Smooth muscle cell (in vitro differentiated cells): ENCODE measurements at regions not wholly inside any gene's neighbourhood (a gene's known extent, or its start where the extent isn't known, plus 50 kb on each side); places are given as distances from the start of the nearest gene placed in this dataset.

Experiments
- DNase-seq: peaks from one replicate; lab custom pipeline; 2025; ENCODE audit not compliant: unreplicated experiment; lab: John Stamatoyannopoulos, UW
- H2AFZ ChIP-seq: fragments of 200-600 bp; sonication (generic); 2 replicates; pipeline ENCODE4 v1.6.0; 2016; ENCODE audit warnings: antibody characterized with exemption, low read depth, mild to moderate bottlenecking
- H3F3A ChIP-seq: fragments of 200-600 bp; sonication (generic); 2 replicates; pipeline ENCODE4 v1.6.0; 2017; ENCODE audit warnings: antibody characterized with exemption, low read depth
- H3K27ac ChIP-seq: fragments of 200-600 bp; sonication (generic); 2 replicates; pipeline ENCODE4 v1.5.1; 2016; ENCODE audit warnings: low read depth, mild to moderate bottlenecking
- H3K27me3 ChIP-seq: fragments of 200-600 bp; sonication (generic); 2 replicates; pipeline ENCODE4 v1.6.1; 2016; ENCODE audit warnings: low read depth, mild to moderate bottlenecking
- H3K36me3 ChIP-seq: fragments of 200-600 bp; sonication (generic); 2 replicates; pipeline ENCODE4 v1.5.1; 2016; ENCODE audit warnings: low read depth
- H3K4me1 ChIP-seq: fragments of 200-600 bp; sonication (generic); 2 replicates; pipeline ENCODE4 v1.5.1; 2016; ENCODE audit warnings: low read depth
- H3K4me2 ChIP-seq: fragments of 200-600 bp; sonication (generic); 2 replicates; pipeline ENCODE4 v1.6.0; 2016; ENCODE audit warnings: mild to moderate bottlenecking
- H3K4me3 ChIP-seq: fragments of 200-600 bp; sonication (generic); 2 replicates; pipeline ENCODE4 v1.5.1; 2016; ENCODE audit warnings: mild to moderate bottlenecking
- H3K79me2 ChIP-seq: fragments of 200-600 bp; sonication (generic); 2 replicates; pipeline ENCODE4 v1.6.0; 2016; ENCODE audit warnings: low read depth, mild to moderate bottlenecking
- H3K9ac ChIP-seq: fragments of 200-600 bp; sonication (generic); 2 replicates; pipeline ENCODE4 v1.6.0; 2016; ENCODE audit warnings: low read depth
- H3K9me3 ChIP-seq: fragments of 200-600 bp; sonication (generic); replicated peaks from 2 replicates; pipeline ENCODE4 v1.5.1; 2016; ENCODE audit warnings: low read depth
- H4K20me1 ChIP-seq: fragments of 200-600 bp; sonication (generic); 2 replicates; pipeline ENCODE4 v1.6.0; 2016; ENCODE audit warnings: low read depth
- CTCF ChIP-seq: fragments of 200-600 bp; sonication (generic); IDR thresholded peaks from 2 replicates; pipeline ENCODE4 v1.5.1; 2017; ENCODE audit warnings: borderline replicate concordance, mild to moderate bottlenecking, antibody characterized with exemption; ENCODE audit not compliant: insufficient read depth, poor library complexity, severe bottlenecking
- WGBS: methylation state at CpG from one replicate; pipeline ENCODE4 v1.1.7; 2016; ENCODE audit warnings: low lambda C conversion rate; 5-methylcytosine and 5-hydroxymethylcytosine counted together

- Histone ChIP-seq H4K20me1 (no peaks in the 10 kb centered on the region), H3K4me3 (no peak overlapping the region), H2AFZ (no peak overlapping the region), H3K27me3 (peaks cover 12% of the 10 kb centered on the region), H3K79me2 (no peaks in the 10 kb centered on the region), H3K27ac (no peak overlapping the region), H3K9me3 (no peaks in the 10 kb centered on the region), H3K36me3 (no peaks in the 10 kb centered on the region), H3K4me2 (no peak overlapping the region), H3K4me1 (no peaks in the 10 kb centered on the region), H3F3A (no peaks in the 10 kb centered on the region), H3K9ac (no peak overlapping the region)
- no peak for DNase-seq
- no peak for TF ChIP-seq CTCF
- 92% methylated on average over 8 of the region's 8 CpGs for WGBS
Measured at GRCh38 chr2:100630473-100630977, 67.7 kb downstream of the PDCL3 start.

- Histone ChIP-seq H3K36me3 (no peaks in the 10 kb centered on the region), H3K9ac (no peak overlapping the region), H3K4me2 (no peak overlapping the region), H3K4me3 (no peak overlapping the region), H2AFZ (no peak overlapping the region), H4K20me1 (no peaks in the 10 kb centered on the region), H3F3A (no peaks in the 10 kb centered on the region), H3K27me3 (peaks cover 9% of the 10 kb centered on the region), H3K9me3 (no peaks in the 10 kb centered on the region), H3K4me1 (no peaks in the 10 kb centered on the region), H3K79me2 (no peaks in the 10 kb centered on the region), H3K27ac (no peak overlapping the region)
- no peak for TF ChIP-seq CTCF
- 89% methylated on average over 7 of the region's 7 CpGs for whole genome bisulfite sequencing
- DNase-seq = no peak
Measured at GRCh38 chr2:100632037-100632436, 69.2 kb downstream of the PDCL3 start.

GRCh38 chr2:100632759-100633158, 70.0 kb downstream of the PDCL3 start:
- no peak for TF ChIP-seq CTCF
- Histone ChIP-seq H3K9ac (no peak overlapping the region), H3K27me3 (peaks cover 10% of the 10 kb centered on the region), H3K9me3 (no peaks in the 10 kb centered on the region), H3F3A (no peaks in the 10 kb centered on the region), H4K20me1 (no peaks in the 10 kb centered on the region), H2AFZ (no peak overlapping the region), H3K36me3 (no peaks in the 10 kb centered on the region), H3K79me2 (no peaks in the 10 kb centered on the region), H3K27ac (no peak overlapping the region), H3K4me2 (no peak overlapping the region), H3K4me3 (no peak overlapping the region), H3K4me1 (no peaks in the 10 kb centered on the region)
- 72% methylated on average over 4 of the region's 4 CpGs for WGBS
- DNase-seq = no peak

- no peak for TF ChIP-seq CTCF
- Histone ChIP-seq H3F3A (no peaks in the 10 kb centered on the region), H3K4me1 (no peaks in the 10 kb centered on the region), H3K9ac (no peak overlapping the region), H4K20me1 (no peaks in the 10 kb centered on the region), H3K4me2 (no peak overlapping the region), H2AFZ (no peak overlapping the region), H3K36me3 (no peaks in the 10 kb centered on the region), H3K27ac (no peak overlapping the region), H3K27me3 (peaks cover 10% of the 10 kb centered on the region), H3K79me2 (no peaks in the 10 kb centered on the region), H3K9me3 (no peaks in the 10 kb centered on the region), H3K4me3 (no peak overlapping the region)
- 82% methylated on average over 14 of the region's 14 CpGs for WGBS
- no peak for DNase-seq
Measured at GRCh38 chr2:100639588-100640390, 77.0 kb downstream of the PDCL3 start.
